ENCODE measurements at regions not wholly inside any gene's neighbourhood (a gene's known extent, or its start where the extent isn't known, plus 50 kb on each side); places are given as distances from the start of the nearest gene placed in this dataset.
A peak's percentile ranks its signal among the peaks of the same experiment; 100 is the strongest.

GRCh38 chr7:13188922-13189321 lies 501.5 kb downstream of the ARL4A start:
- DNase-seq (ENCODE audit: low read depth, low spot score), result no peak
- TF ChIP-seq CTCF (IDR thresholded peaks at IDR 0.05; ENCODE audit: low read depth, low read length), result no peak
- in situ Hi-C loops (cut with HindIII; ENCODE audit: low sequenced_read_pairs), result no loop called here
- no peak overlapping the region for H3K4me3 ChIP-seq (ENCODE audit: low read depth, low read length)

- in situ Hi-C loops (cut with HindIII; ENCODE audit: low sequenced_read_pairs), result no loop called here
- no peak overlapping the region for H3K4me3 ChIP-seq (ENCODE audit: low read depth, low read length)
- no peak for DNase-seq (ENCODE audit: low read depth, low spot score)
- TF ChIP-seq CTCF (IDR thresholded peaks at IDR 0.05; ENCODE audit: low read depth, low read length), result no peak
Observed at GRCh38 chr7:13189668-13190067, 502.2 kb downstream of the ARL4A start.

- in situ Hi-C loops (cut with HindIII; ENCODE audit: low sequenced_read_pairs), result no loop called here
- no peak overlapping the region for H3K4me3 ChIP-seq (ENCODE audit: low read depth, low read length)
- DNase-seq (ENCODE audit: low read depth, low spot score), result peak; percentile 32
- TF ChIP-seq CTCF (IDR thresholded peaks at IDR 0.05; ENCODE audit: low read depth, low read length), result no peak
Observed at GRCh38 chr7:13197501-13197900, 510.1 kb downstream of the ARL4A start.

- no peak for DNase-seq (ENCODE audit: low read depth, low spot score)
- in situ Hi-C loops (cut with HindIII; ENCODE audit: low sequenced_read_pairs), result no loop called here
- no peak for TF ChIP-seq CTCF (IDR thresholded peaks at IDR 0.05; ENCODE audit: low read depth, low read length)
- H3K4me3 ChIP-seq (ENCODE audit: low read depth, low read length), result no peak overlapping the region
Observed at GRCh38 chr7:13198036-13198435, 510.6 kb downstream of the ARL4A start.

- no peak for TF ChIP-seq CTCF (IDR thresholded peaks at IDR 0.05; ENCODE audit: low read depth, low read length)
- in situ Hi-C loops (cut with HindIII; ENCODE audit: low sequenced_read_pairs), result no loop called here
- DNase-seq (ENCODE audit: low read depth, low spot score), result no peak
- H3K4me3 ChIP-seq (ENCODE audit: low read depth, low read length), result no peak overlapping the region
Observed at GRCh38 chr7:13198727-13199126, 511.3 kb downstream of the ARL4A start.

GRCh38 chr7:13201628-13202027 lies 514.2 kb downstream of the ARL4A start:
- DNase-seq (ENCODE audit: low read depth, low spot score), result no peak
- no peak overlapping the region for H3K4me3 ChIP-seq (ENCODE audit: low read depth, low read length)
- in situ Hi-C loops (cut with HindIII; ENCODE audit: low sequenced_read_pairs), result no loop called here
- no peak for TF ChIP-seq CTCF (IDR thresholded peaks at IDR 0.05; ENCODE audit: low read depth, low read length)

- no peak for TF ChIP-seq CTCF (IDR thresholded peaks at IDR 0.05; ENCODE audit: low read depth, low read length)
- no peak overlapping the region for H3K4me3 ChIP-seq (ENCODE audit: low read depth, low read length)
- DNase-seq (ENCODE audit: low read depth, low spot score), result no peak
- in situ Hi-C loops (cut with HindIII; ENCODE audit: low sequenced_read_pairs), result no loop called here
Observed at GRCh38 chr7:13217768-13218167, 530.3 kb downstream of the ARL4A start.
